ENCODE measurements at regions not wholly inside any gene's neighbourhood (a gene's known extent, or its start where the extent isn't known, plus 50 kb on each side); places are given as distances from the start of the nearest gene placed in this dataset.

DNA sequence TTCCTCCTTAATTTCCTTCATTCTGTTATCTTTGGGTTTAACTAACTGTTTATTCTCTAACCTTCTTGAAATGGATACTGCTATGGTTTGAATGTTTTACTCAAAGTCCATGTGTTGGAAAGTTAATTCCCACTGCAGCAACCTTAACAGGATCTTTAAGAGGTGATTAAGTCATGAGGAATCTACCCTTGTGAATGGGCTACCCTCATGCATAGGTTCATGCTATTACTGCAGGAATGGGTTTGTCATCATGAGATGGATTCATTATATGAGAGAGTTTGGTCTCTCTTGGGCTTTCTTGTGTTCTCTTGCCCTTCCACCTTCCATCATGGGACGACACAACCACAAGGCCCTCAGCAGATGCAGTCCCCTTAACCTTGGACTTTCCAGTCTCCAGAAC is 516.9 kb downstream of the ADGRL2 start:
- no peak for FAIRE-seq

DNA sequence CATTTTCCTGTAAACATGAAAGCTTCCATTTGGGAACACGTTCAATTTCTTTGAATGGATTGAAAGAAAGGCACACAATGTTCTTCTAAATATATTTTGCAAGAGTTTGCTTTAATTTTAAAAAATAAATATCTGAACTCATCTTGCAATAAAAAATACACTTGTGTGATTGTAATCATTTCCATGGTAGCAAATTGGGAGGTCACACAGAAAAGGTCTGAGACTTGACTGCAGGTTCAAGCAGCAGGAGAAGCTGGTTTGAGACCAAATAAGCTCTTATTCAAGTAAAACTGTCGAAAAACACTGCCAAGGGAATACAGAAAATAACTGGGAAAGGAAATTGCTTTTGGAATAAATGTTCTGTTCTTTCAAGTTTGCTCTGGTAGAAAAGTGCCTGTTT is 498.9 kb downstream of the ADGRL2 start:
- FAIRE-seq = no peak

DNA sequence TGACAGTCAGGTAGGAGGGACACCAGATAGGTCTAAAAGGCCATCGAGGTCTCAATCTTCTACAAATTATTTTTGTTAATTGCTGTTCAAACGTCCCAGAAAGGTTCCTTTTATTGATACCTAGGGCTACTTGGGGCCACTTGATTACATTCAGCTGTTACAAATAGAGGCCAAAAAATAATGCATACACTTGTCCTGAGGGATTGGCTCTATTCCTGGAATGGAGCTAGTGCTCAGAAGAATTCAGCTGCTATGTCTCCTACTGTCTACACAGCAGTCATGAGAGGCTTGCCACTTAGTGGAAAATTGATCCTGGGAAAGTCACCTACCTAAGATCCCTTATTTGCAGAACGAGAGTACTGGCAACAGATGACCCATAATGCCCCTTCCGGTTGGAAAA is 498.3 kb downstream of the ADGRL2 start:
- FAIRE-seq = no peak

DNA sequence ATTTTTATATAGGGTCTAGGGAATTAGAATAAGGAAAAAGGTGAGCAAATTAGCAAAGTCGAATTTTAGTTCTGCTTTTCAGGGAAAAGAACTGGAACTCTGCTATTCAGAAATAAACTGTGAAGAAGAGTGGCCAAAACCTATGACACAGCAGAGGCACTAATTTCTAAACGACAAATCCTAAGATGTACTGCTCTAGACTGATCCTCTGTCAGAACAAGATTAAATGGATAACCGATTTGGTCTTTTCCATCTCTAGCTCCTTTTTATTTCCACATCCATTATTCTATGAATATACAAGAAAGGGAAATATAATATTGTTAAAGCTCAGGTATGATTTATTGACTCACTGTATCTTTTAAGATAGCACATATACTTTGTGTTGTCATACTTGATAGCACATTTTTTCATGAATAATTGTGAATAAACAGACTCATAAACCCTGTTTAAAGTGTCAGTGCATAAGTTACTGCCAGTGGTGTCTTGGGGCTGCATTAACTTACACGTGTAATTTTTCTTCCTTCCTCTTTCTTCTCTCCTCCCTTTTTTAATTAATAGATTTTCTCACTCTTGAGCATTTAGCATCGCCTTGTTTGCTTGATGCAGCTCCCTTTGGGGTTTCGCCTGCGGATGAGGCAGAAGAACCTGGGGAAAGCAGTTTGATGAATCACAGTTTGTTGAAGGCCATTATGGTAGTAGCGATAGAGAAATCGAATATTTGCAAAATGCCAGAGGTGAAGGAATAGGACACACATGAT is 496.6 kb downstream of the ADGRL2 start:
- no peak for FAIRE-seq

DNA sequence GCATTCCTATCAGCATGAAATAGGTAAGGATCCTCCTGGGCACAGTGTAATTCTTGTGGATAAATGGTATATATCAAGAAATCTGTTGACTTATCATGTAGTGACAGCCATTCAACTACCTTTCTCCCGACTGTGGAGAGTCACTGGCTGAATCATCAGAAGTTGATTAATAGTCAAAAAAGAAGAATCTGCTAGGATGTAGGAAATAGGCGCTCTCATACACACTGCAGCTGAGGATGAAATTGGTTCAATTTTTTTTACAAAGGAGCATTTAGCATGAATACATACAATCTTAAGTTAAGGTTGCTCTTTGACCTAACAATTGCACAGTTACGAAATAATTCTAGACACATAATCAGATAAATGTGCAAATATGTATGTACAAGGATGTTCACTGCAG is 486.8 kb downstream of the ADGRL2 start:
- FAIRE-seq = no peak

DNA sequence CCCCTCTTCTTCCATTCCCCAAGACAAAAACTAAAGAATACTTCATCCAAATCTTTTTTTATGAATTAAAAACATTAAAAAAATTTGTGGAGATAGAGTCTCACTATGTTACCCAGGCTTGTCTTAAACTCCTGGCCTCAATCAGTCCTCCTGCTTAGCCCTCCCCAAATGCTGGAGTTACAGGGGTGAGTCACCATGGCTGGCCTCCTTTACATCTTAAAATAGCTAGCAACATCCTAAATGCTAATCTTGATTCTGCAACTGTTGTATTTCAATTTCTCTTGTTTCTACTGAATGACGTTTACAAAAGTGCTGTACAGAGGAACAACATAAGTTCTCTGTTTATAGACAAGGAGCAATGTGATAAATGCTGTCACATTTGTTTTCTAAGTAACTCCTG is 483.5 kb downstream of the ADGRL2 start:
- no peak for FAIRE-seq

DNA sequence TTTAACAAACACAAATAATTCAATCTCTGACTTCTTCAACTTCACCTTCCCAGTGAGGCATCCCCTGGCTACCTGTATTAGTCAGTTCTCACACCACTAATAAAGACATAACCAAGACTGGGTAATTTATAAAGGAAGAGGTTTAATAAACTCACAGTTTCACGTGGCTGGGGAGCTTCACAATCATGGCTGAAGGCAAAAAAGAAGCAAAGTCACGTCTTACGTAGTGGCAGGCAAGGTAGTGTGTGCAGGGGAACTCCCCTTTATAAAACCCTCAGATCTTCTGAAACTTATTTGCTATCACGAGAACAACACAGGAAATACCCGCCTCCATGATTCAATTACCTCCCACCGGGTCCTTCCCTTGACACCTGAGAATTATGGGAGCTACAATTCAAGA is 478.5 kb downstream of the ADGRL2 start:
- no peak for FAIRE-seq

DNA sequence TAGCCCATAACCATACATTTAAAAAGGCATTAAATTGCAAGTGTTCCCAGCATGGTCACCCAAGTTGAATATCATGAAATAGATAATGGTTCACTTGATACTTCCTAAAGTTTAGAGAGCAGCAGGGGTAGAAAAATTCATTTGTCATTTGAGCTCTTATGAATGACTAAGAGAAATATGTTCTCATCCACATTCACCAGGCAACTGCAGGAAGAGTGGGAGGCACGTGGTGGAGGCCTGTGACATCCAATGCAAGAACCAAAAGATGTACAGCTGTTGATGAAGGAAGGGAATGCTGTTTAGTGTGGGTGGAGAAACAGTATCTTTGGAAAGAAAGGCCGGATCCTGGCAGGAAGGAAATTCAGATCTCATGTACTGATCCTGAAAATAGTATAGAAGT is 473.1 kb downstream of the ADGRL2 start:
- no peak for FAIRE-seq

DNA sequence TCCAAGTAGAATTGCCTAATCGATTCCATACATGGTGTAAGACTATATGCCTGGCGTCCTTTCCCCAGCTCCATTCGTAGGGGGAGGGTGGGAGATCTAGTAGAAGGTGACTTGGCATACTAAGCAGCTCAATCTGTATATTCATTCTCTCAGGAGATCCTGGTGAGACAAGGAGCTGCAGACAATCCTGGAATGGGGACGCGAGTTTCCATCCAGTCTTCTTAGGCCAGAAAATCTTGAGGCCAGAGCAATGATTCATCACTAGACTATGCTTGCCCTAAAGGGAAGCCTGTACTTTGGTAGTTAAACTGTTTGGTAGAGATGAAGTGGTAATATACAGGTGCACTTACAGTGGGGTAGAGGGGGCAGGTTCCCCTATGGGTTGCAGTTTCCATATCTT is 468.7 kb downstream of the ADGRL2 start:
- no peak for FAIRE-seq

DNA sequence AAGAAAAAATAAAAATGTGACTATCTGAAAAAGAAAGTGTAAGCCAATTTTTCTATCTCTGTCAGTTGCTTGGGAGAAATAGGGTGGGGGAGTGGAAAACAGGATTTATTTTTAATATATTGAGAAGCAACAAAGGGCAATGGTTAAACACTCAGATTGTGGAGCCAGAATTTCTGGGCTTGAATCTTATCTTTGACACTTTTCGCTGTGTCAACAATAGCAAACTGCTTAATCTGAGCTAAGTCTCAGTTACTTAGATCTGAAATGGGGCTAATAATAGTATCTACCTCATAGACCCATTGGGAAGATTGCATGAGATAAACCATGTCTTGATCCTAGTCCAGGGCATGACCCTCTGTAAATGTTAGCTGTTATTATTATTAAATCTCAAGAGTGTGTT is 468.1 kb downstream of the ADGRL2 start:
- FAIRE-seq = no peak

DNA sequence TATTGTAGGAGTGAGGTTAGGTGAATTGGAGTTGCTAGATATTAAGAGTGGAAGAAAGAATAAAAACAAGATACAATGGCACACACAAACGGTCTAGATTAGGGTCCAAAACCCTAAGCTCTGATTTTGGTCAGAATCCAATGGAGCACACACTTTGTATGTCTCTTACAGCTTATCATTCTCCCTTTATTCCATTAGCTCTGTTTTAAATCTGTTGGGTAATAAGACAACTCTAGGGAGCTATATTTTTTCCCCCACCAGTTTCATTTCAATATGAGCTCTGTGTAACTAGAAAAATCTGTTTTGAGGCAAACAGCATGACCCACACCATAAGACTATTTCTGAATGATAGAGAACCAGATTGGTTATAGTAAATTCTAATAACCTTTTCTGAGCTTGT is 465.6 kb downstream of the ADGRL2 start:
- no peak for FAIRE-seq

DNA sequence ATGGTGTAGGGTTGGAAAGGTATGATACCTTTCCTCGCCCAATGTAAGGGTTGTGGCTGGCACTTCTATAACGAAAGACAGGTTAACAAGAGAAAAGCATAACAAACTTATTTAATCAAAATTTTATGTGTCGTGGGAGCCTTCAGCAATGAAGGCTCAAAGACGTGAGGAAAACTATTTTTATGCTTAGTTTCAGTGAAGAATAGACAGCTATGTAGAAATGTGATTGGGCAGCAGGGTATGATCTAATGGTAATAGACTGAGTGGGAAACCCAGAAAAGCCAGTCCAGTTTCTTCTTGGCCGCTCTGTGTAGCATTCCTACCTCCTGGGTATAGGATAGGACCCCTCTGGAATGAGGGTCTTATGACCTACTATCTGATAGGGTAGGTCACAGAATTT is 464.7 kb downstream of the ADGRL2 start:
- no peak for FAIRE-seq

DNA sequence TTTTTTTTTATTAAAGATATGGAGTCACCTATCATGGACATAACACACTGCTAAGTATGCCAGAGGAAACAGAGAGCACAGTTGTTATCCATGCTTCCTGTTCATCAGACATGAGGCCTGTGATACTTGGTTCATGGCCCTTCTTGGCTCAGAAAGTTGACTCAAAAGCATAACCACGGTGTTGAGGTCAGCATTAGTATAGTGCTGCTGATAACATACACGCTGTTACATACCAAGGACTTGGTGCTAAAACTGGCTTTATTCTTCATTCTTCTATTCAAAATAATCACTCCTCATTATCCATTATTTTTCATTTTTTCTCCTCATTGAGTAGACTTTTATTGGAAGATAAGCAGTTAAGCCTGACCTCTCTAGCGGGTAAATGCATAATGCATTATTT is 464.1 kb downstream of the ADGRL2 start:
- FAIRE-seq = no peak

DNA sequence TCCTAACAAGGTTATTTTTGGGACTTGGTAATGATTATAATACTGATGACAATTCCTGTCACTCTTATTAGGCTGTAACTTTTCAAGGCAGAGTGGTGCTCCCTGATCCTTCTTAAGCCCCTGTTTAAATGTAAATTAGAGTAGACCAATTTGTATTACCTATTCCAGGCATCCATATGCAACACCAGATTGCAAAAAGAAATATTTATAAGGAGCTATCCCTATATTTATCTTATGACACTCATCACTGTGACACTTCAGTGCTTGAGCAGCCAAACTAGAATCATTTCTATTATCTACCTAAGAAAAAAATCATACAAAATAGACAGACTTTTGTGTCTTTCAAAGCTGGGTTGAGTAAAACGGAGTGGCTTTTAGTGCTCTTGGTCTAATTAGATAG is 462.7 kb downstream of the ADGRL2 start:
- FAIRE-seq = no peak

DNA sequence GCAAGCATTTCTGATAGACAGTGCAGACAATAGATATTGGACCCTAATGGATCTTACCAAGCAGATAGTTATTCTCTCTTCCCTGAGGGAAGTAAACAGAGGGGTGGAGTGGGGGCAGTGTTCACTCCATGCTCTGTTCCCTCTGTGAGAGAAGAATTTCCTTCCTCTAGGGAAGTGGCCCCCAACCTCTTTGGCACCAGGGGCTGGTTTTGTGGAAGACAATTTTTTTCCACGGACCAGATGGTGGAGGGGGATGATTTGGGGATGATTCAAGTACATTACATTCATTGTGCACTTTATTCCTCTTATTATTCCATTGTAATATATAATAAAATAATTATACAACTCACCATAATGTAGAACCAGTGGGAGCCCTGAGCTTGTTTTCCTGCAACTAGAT is 459.9 kb downstream of the ADGRL2 start:
- no peak for FAIRE-seq

DNA sequence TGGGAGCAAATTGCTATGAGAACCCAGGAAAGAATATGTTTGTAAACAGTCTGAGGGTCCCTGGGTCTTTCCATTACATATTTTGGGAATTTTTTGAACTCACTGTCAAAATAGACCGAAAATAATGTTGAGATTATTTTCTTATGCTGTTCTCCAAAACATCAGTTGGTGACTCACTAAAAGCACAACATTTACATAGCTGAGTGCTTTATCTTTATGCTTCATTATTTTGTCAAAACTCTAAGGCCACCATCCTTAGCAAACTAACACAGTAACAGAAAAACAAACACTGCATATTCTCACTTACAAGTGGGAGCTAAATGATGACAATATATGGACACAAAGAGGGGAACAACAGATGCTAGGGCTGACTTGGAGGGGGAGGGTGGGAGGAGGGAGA is 459.3 kb downstream of the ADGRL2 start:
- FAIRE-seq = no peak

DNA sequence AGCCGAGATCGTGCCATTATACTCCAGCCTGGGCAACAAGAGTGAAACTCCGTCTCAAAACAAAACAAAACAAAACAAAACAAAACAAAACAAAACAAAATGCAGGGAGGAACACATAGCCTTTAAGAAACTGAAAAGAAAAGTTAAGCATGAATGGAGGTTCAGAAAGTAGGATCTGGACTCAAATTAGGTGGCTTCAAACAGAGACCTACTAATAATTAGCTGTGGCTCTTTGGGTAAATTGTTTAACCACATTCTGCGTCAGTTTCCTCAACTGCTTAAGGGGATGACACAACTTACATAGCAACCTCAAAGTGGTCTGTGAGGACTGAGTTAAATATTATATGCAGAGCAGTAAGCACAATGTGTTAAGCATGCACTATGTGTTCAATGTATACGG is 458.2 kb downstream of the ADGRL2 start:
- no peak for FAIRE-seq

DNA sequence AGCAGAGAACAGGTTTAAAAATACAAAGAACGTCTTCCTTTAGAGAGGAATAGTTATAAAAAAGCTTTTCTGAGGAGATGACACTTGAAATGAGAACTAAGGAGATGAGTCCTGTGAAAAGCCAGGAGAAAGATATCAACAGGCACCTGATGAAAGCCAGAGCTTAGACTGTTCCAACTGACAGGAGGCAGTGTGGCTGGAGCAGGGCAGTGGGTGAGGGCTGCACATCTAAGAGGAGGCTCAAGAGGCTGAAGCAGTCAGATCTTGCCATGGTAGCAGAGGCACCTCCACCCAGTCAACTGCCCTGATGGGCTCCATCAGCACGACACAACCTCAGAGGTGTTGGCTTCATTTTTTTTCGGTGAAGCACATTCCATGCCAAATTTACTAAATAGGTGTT is 445.3 kb downstream of the ADGRL2 start:
- no peak for FAIRE-seq

DNA sequence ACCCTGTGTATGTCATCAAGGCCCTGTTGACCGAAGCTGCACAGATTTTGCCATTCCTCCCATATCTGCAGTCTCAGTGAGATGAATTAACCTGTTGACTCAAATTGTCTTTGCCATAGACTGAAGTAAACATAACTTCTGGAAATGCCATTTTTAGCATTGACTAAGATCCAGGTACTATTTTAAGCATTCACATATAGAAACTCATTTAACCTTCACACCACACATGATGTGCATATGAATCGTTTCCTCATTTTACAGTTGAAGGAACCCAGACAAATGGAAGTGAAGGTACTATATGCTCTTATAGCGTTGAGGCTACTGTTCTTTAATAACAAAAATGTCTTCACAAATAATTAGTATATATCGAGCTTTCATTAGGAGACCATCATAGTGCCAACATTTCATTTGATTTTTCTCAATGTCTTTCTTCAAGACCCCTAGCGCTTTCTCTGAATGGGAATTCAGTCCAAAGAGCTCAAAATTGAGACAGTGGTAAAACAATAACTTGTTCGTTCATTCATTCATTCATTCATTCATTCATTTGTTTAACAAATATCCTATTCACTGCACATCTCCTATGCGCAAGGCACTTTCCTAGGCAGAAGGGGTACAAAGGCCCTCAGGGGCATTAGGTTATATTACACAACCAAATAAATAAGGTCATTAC is 444.7 kb downstream of the ADGRL2 start:
- no peak for FAIRE-seq

DNA sequence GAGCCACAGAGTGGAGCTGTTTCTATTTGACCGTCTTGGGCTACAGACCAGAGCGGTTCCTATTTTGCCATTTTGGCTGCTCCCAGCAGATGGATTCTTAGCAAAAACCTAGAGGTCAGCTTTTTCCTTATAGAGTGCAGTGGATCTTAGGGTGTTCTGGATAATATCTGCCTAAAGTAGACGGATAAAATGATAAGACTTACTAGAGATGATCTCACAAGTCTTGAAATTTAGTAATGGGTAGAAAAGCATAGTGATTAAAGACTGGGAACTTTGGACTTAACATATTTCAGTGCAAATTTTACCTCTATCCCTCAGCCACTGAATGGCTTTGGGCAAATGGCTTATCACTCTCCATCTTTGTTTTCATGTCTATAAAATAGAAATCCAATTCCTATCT is 439.8 kb downstream of the ADGRL2 start:
- FAIRE-seq = no peak

DNA sequence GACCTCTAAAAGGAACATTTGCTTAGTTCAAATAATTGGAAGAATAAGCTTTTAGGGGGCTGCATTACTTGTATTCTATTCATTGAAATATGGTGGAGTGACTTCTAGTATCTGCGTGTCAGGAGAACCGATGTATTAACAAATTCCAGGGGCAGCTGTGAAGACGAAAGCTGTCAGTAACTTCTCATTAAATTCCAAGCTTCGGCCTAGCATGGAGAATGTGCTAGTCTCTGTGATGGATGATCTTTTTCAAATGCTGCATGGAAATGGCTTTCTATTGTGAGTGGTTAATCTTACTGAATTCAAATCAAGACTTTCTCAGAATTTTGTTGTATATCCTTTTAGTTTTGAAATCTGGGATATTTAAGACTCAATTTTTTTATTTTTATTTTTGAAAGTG is 429.9 kb downstream of the ADGRL2 start:
- FAIRE-seq = no peak

DNA sequence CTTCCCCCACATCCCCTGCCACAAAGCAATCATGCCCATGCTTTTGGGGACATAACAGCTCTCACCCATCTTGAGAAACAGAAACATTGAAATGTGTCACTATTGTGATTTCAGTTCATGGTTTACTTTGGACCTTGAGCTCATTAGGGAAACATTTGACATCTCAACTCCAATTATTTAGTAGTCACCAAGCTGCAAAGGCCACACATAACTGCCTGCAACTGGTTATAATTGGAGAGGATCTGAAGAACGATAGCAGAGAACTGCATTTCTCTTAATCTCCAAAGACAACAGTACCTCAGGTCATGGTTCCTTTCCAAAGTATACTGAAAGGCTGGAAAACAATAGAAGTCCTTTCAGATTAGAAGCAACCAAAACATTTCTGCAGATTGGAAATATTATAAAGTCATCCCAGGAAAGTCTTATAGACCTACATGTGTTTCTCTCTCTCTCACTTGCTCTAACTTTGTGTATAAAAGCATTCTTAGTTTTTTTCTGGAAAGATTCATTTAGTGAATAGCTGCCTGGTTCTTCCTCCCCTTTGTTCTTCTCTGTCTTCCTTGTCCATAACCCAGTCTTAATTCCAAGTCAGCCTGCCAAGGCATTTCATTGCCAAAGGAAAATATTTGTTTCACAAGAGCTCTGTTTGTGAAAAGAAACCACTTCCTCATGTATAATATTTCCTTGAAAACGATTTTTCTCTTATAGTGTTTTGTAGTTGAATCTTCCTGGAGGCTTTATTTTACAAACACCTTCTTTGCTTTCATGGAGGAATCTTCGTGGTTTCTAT is 426.8 kb downstream of the ADGRL2 start:
- FAIRE-seq = no peak

DNA sequence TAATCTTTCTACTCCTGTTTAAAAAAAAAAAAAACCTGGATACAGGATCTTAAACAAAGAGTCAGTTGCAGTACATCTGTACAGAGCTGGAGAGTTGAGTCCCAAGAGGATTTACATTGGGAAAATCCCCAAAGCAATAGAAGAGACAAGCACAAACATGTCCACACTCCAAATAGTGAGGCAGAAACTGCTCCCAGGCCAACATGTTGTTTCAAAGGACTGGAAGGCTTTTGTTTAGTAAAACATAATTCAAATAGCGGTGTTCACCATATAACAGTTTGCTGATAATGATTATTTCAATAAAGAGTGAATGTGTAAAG is 425.4 kb downstream of the ADGRL2 start:
- FAIRE-seq = no peak

DNA sequence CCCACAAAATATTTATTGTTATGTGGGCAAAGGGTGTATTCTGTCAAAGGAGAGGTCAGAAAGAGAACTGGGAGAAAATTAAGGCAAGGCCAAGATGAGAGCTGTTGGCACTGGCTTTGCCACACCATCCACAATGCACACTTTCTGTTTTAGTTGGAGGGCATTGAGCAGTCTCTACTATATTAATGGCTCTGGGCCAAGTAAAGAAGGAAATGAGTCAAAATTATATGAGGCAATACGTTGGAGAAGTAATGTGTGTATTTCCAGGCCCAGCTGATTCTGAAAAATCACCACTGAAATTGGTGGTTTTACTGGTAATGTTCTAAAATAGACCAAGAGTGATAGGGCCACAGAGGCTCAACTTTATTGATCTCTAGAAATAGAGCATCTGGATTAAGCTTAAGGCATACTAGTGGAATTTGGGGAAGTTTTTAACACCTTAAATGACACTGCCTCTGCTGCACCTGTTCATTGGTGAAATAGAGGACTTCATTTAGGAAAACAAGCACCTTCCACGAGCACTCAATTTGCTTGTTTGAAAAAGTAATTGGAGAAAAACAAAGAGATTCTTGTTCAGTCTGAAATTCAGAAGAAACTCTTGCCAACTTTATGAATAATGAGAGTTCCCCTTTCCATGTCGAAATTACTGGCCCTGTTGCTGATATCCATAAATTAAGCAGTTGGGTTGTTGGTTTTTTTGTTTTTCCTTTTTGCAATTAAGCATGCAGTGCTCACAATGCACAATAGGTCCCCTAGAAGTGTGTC is 424.9 kb downstream of the ADGRL2 start:
- FAIRE-seq = no peak
